ENCODE measurements at regions not wholly inside any gene's neighbourhood (a gene's known extent, or its start where the extent isn't known, plus 50 kb on each side); places are given as distances from the start of the nearest gene placed in this dataset.

- Histone ChIP-seq H3K9ac (ENCODE audit: low read depth, low read length) (no peak overlapping the region), H3K4me2 (ENCODE audit: low read depth, low read length) (no peak overlapping the region), H3K4me1 (ENCODE audit: control insufficient read depth, insufficient read depth, low read length) (peaks cover 7% of the 10 kb centered on the region; the same call in 1 of the 2 replicates), H3K9me1 (ENCODE audit: insufficient read depth, low read length) (peaks cover 1% of the 10 kb centered on the region), H3K27me3 (ENCODE audit: control insufficient read depth, insufficient read depth, low read length) (no peaks in the 10 kb centered on the region; the same call in none of the 2 replicates), H2BK15ac (ENCODE audit: low read depth, low read length) (no peak overlapping the region), H4K91ac (ENCODE audit: insufficient read depth, low read depth, low read length) (no peak overlapping the region), H2AK5ac (ENCODE audit: low read depth, low read length) (no peak overlapping the region), H2BK5ac (ENCODE audit: low read depth, low read length, poor library complexity, severe bottlenecking) (no peak overlapping the region), H4K8ac (ENCODE audit: low read depth in 2 of 2, low read length in 2 of 2) (no peak overlapping the region), H3K23ac (ENCODE audit: low read depth, low read length) (no peak overlapping the region), H3K27ac (ENCODE audit: insufficient read depth, low read length) (no peak overlapping the region), H2BK20ac (ENCODE audit: low read depth, low read length) (no peak overlapping the region), H2BK120ac (ENCODE audit: low read depth, low read length) (no peak overlapping the region), H3K4me3 (ENCODE audit: insufficient read depth, low read depth, low read length) (no peak overlapping the region), H2AFZ (replicated peaks; ENCODE audit: low read length, poor library complexity) (no peak overlapping the region), H2AK9ac (replicated peaks; ENCODE audit: low read depth, low read length, poor library complexity) (no peak overlapping the region), H3K4ac (ENCODE audit: low read depth, low read length) (no peak overlapping the region), H3K9me3 (ENCODE audit: control insufficient read depth, insufficient read depth, low read length) (no peaks in the 10 kb centered on the region), H3K36me3 (ENCODE audit: control insufficient read depth, insufficient read depth, low read length) (no peaks in the 10 kb centered on the region), H3K14ac (replicated peaks; ENCODE audit: low read depth, low read length) (no peak overlapping the region), H3K18ac (ENCODE audit: low read depth, low read length) (no peak overlapping the region), H3K56ac (ENCODE audit: extremely low read depth, insufficient read depth, low read length) (no peak overlapping the region), H3K79me1 (ENCODE audit: low read depth in 1 of 2, low read length in 2 of 2) (no peaks in the 10 kb centered on the region), H4K20me1 (ENCODE audit: insufficient read depth, low read length) (no peaks in the 10 kb centered on the region), H4K5ac (ENCODE audit: low read depth, low read length) (no peak overlapping the region)
- 84% methylated on average over 3 of the region's 3 CpGs; no CpG with 5 or more reads in 1 of the 2 experiments for WGBS, 2 experiments (ENCODE audit: extremely low coverage in 2 of 2, insufficient read length in 1 of 2)
- dilution Hi-C loops (cut with HindIII; ENCODE audit: low sequenced_read_pairs, unreplicated experiment) = no loop called here
- intact Hi-C loops (cut with micrococcal nuclease) = loop anchor here (5.0 kb wide), 1 partner anchor 34 kb away; no protein-coding TSS in a partner anchor
- TF ChIP-seq USF2 (IDR thresholded peaks at IDR 0.05; ENCODE audit: low read depth, low read length) = no peak
- no peak for TF ChIP-seq RFX5 (IDR thresholded peaks at IDR 0.05; ENCODE audit: low read depth, low read length)
- TF ChIP-seq FOS (IDR thresholded peaks at IDR 0.05; ENCODE audit: low read depth, low read length) = no peak
- BruUV-seq (replicated peaks) = no TSS peak
- DNase-seq (no peak), ATAC-seq (ENCODE audit: low read depth) (no peak)
- in situ Hi-C loops (cut with MboI; ENCODE audit: low sequenced_read_pairs) = no loop called here
- ChIA-PET CTCF (no interaction called here), POLR2A (ENCODE audit: unreplicated experiment) (no interaction called here)
Measured at GRCh38 chr2:111622859-111623258, 261.1 kb downstream of the ANAPC1 start.
